H9 (cell line): ENCODE measurements at regions not wholly inside any gene's neighbourhood (a gene's known extent, or its start where the extent isn't known, plus 50 kb on each side); places are given as distances from the start of the nearest gene placed in this dataset.
A peak's percentile ranks its signal among the peaks of the same experiment; 100 is the strongest.

Experiments used
- DNase-seq: peaks from one replicate; pipeline ENCODE4 v3.0.0-alpha.2; 2017
- H2AFZ ChIP-seq: one replicate; pipeline ENCODE4 v1.6.1; 2013; ENCODE audit warnings: mild to moderate bottlenecking, low read length, control low read depth, moderate library complexity
- H2AK5ac ChIP-seq: 2 replicates; pipeline ENCODE4 v1.6.1; 2013; ENCODE audit warnings: low read length, control low read depth, mixed read lengths; ENCODE audit not compliant: insufficient read length
- H2BK120ac ChIP-seq: one replicate; pipeline ENCODE4 v1.6.1; 2013; ENCODE audit warnings: low read depth, mild to moderate bottlenecking, low read length, control low read depth, inconsistent platforms; ENCODE audit not compliant: poor library complexity, severe bottlenecking
- H2BK12ac ChIP-seq: 2 replicates; pipeline ENCODE4 v1.6.1; 2013; ENCODE audit warnings: low read length, control low read depth, mixed read lengths, low read depth; ENCODE audit not compliant: insufficient read length
- H2BK15ac ChIP-seq: 2 replicates; pipeline ENCODE4 v1.6.1; 2013; ENCODE audit warnings: low read depth, low read length, control low read depth
- H2BK20ac ChIP-seq: one replicate; pipeline ENCODE4 v1.6.1; 2013; ENCODE audit warnings: low read depth, mild to moderate bottlenecking, low read length, control low read depth, inconsistent platforms; ENCODE audit not compliant: poor library complexity, severe bottlenecking
- H2BK5ac ChIP-seq: 2 replicates; pipeline ENCODE4 v1.6.1; 2013; ENCODE audit warnings: low read length, control low read depth, mixed read lengths; ENCODE audit not compliant: insufficient read length
- H3K14ac ChIP-seq: 2 replicates; pipeline ENCODE4 v1.6.1; 2013; ENCODE audit warnings: low read length, control low read depth; ENCODE audit not compliant: insufficient read depth
- H3K18ac ChIP-seq: 2 replicates; pipeline ENCODE4 v1.6.1; 2013; ENCODE audit warnings: low read depth, mild to moderate bottlenecking, mixed read lengths, low read length, control low read depth; ENCODE audit not compliant: insufficient read length
- H3K23ac ChIP-seq: 2 replicates; pipeline ENCODE4 v1.6.1; 2013; ENCODE audit warnings: low read length, control low read depth, mixed read lengths, low read depth; ENCODE audit not compliant: insufficient read length
- H3K23me2 ChIP-seq: 2 replicates; pipeline ENCODE4 v1.6.1; 2013; ENCODE audit warnings: low read depth, mild to moderate bottlenecking, mixed read lengths, low read length, control low read depth; ENCODE audit not compliant: insufficient read length, poor library complexity, severe bottlenecking
- H3K27ac ChIP-seq: 2 replicates; pipeline ENCODE4 v1.5.1; 2013; ENCODE audit warnings: low read length, control low read depth, mixed read lengths, low read depth; ENCODE audit not compliant: insufficient read length
- H3K27me3 ChIP-seq: 2 replicates; pipeline ENCODE4 v1.6.1; 2013; ENCODE audit warnings: low read length, control low read depth, inconsistent platforms; ENCODE audit not compliant: insufficient read depth
- H3K4ac ChIP-seq: 2 replicates; pipeline ENCODE4 v1.6.1; 2013; ENCODE audit warnings: low read depth, mild to moderate bottlenecking, control low read depth, inconsistent platforms, low read length, moderate library complexity
- H3K4me1 ChIP-seq: 2 replicates; pipeline ENCODE4 v1.6.1; 2013; ENCODE audit warnings: low read length, control low read depth, inconsistent platforms; ENCODE audit not compliant: insufficient read depth
- H3K4me2 ChIP-seq: 2 replicates; pipeline ENCODE4 v1.6.1; 2013; ENCODE audit warnings: low read length, control low read depth, mixed read lengths; ENCODE audit not compliant: insufficient read length, insufficient read depth
- H3K56ac ChIP-seq: 2 replicates; pipeline ENCODE4 v1.6.1; 2013; ENCODE audit warnings: low read depth, mild to moderate bottlenecking, mixed read lengths, low read length, control low read depth; ENCODE audit not compliant: insufficient read length
- H3K79me1 ChIP-seq: 2 replicates; pipeline ENCODE4 v1.6.1; 2013; ENCODE audit warnings: low read depth, mild to moderate bottlenecking, moderate library complexity, low read length, control low read depth, inconsistent platforms; ENCODE audit not compliant: insufficient read depth, poor library complexity, severe bottlenecking
- H3K79me2 ChIP-seq: 2 replicates; pipeline ENCODE4 v1.6.1; 2013; ENCODE audit warnings: low read length, control low read depth, inconsistent platforms; ENCODE audit not compliant: insufficient read depth
- H3K9ac ChIP-seq: 2 replicates; pipeline ENCODE4 v1.6.1; 2013; ENCODE audit warnings: low read length, control low read depth, mixed read lengths; ENCODE audit not compliant: insufficient read length; ENCODE audit errors: extremely low read depth
- H3K9me3 ChIP-seq: one replicate; pipeline ENCODE4 v1.6.1; 2013; ENCODE audit warnings: low read depth, low read length, inconsistent platforms; ENCODE audit not compliant: control insufficient read depth
- H3T11ph ChIP-seq: one replicate; pipeline ENCODE4 v1.6.1; 2013; ENCODE audit warnings: mild to moderate bottlenecking, low read length, control low read depth, inconsistent platforms
- H4K20me1 ChIP-seq: one replicate; pipeline ENCODE4 v1.6.1; 2013; ENCODE audit not compliant: control insufficient read depth, insufficient read length, insufficient read depth
- H4K5ac ChIP-seq: 2 replicates; pipeline ENCODE4 v1.6.1; 2013; ENCODE audit warnings: low read depth, mild to moderate bottlenecking, mixed read lengths, low read length, control low read depth; ENCODE audit not compliant: insufficient read length
- H4K8ac ChIP-seq: replicated peaks from 2 replicates; pipeline ENCODE4 v1.6.1; 2013; ENCODE audit warnings: low read length, control low read depth, mixed read lengths, low read depth; ENCODE audit not compliant: insufficient read length
- H4K91ac ChIP-seq: 2 replicates; pipeline ENCODE4 v1.6.1; 2013; ENCODE audit warnings: low read depth, mild to moderate bottlenecking, moderate library complexity, mixed read lengths, low read length, control low read depth; ENCODE audit not compliant: insufficient read length
- H3K27ac Mint-ChIP-seq, 3 experiments: 2 replicates in 2 of 3; 3 replicates in 1 of 3; pipeline ENCODE4 v1.8.0; 2020 to 2021; ENCODE audit warnings: mixed read lengths in 3 of 3, mild to moderate bottlenecking in 1 of 3, moderate library complexity in 1 of 3
- H3K27me3 Mint-ChIP-seq: 2 replicates; pipeline ENCODE4 v1.8.0; 2021; ENCODE audit warnings: low read depth, mild to moderate bottlenecking, moderate library complexity, mixed read lengths
- H3K36me3 Mint-ChIP-seq, 3 experiments: 2 replicates in 2 of 3; 3 replicates in 1 of 3; pipeline ENCODE4 v1.8.0; 2020 to 2021; ENCODE audit warnings: low read depth in 3 of 3, mixed read lengths in 3 of 3; ENCODE audit not compliant: insufficient read depth in 1 of 3
- H3K4me1 Mint-ChIP-seq, 2 experiments: 2 replicates each; pipeline ENCODE4 v1.8.0; 2020; ENCODE audit warnings: mixed read lengths in 2 of 2
- H3K4me3 Mint-ChIP-seq, 2 experiments: 2 replicates in 1 of 2; 3 replicates in 1 of 2; pipeline ENCODE4 v1.8.0; 2020 to 2021; ENCODE audit warnings: mild to moderate bottlenecking in 2 of 2, mixed read lengths in 2 of 2, moderate library complexity in 1 of 2
- H3K9me3 Mint-ChIP-seq, 2 experiments: 2 replicates in 1 of 2; 3 replicates in 1 of 2; pipeline ENCODE4 v1.8.0; 2020; ENCODE audit warnings: mild to moderate bottlenecking in 2 of 2, mixed read lengths in 2 of 2, moderate library complexity in 1 of 2
- CTCF ChIP-seq: fragments of 200-600 bp; sonication (generic); conservative IDR thresholded peaks from 3 replicates; pipeline ENCODE4 v1.8.0; 2021; ENCODE audit warnings: antibody characterized with exemption, mild to moderate bottlenecking
- WGBS: extraction: QIAGEN DNeasy Blood & Tissue Kit; methylation state at CpG from one replicate; pipeline ENCODE4 v1.1.7; 2013; ENCODE audit warnings: missing lambda C conversion rate, low lambda C conversion rate, mixed read lengths; ENCODE audit not compliant: insufficient read length; ENCODE audit errors: extremely low coverage; 5-methylcytosine and 5-hydroxymethylcytosine counted together

GRCh38 chr5:158451203-158451992, 592.5 kb upstream of the CLINT1 start:
- Histone ChIP-seq H2AFZ (no peak overlapping the region), H4K91ac (no peak overlapping the region), H3K27ac (no peak overlapping the region), H3K79me1 (no peaks in the 10 kb centered on the region), H4K20me1 (no peaks in the 10 kb centered on the region), H3K18ac (no peak overlapping the region), H3T11ph (no peak overlapping the region), H3K56ac (no peak overlapping the region), H3K9me3 (no peaks in the 10 kb centered on the region), H2AK5ac (no peak overlapping the region), H4K5ac (no peak overlapping the region), H3K4ac (no peak overlapping the region), H2BK120ac (no peak overlapping the region), H3K23me2 (no peaks in the 10 kb centered on the region), H3K14ac (no peak overlapping the region), H3K27me3 (no peaks in the 10 kb centered on the region), H2BK20ac (no peak overlapping the region), H3K4me2 (no peak overlapping the region), H3K23ac (no peak overlapping the region), H3K79me2 (no peaks in the 10 kb centered on the region), H3K9ac (no peak overlapping the region), H4K8ac (no peak overlapping the region), H3K4me1 (no peaks in the 10 kb centered on the region; the same call in 1 of the 2 replicates), H2BK5ac (no peak overlapping the region), H2BK15ac (no peak overlapping the region), H2BK12ac (no peak overlapping the region)
- Mint-ChIP-seq H3K9me3 (peaks cover 1 to 4% of the 10 kb centered on the region in 2 experiments; a peak in 2 of 5 replicates), H3K36me3 (peaks cover 0 to 1% (median 0%) of the 10 kb centered on the region in 3 experiments; a peak in 1 of 7 replicates), H3K4me1 (no peaks in the 10 kb centered on the region), H3K27me3 (no peaks in the 10 kb centered on the region), H3K4me3 (no peak overlapping the region), H3K27ac (peak overlapping the region in 1 of 3 experiments; percentile 81; a peak in 2 of 7 replicates)
- DNase-seq = no peak
- no peak for TF ChIP-seq CTCF
- WGBS = no CpG with 5 or more reads among the region's 8 CpGs
